NT2/D1 (cell line): ENCODE measurements at regions not wholly inside any gene's neighbourhood (a gene's known extent, or its start where the extent isn't known, plus 50 kb on each side); places are given as distances from the start of the nearest gene placed in this dataset.

Experiments
- YY1 ChIP-seq: IDR thresholded peaks from 2 replicates; pipeline ENCODE4 v1.6.1; 2011; ENCODE audit not compliant: insufficient read length, insufficient read depth
- ZNF274 ChIP-seq: IDR thresholded peaks from 2 replicates; pipeline ENCODE4 v1.6.1; 2011; ENCODE audit warnings: mild to moderate bottlenecking, low read depth, low read length

DNA sequence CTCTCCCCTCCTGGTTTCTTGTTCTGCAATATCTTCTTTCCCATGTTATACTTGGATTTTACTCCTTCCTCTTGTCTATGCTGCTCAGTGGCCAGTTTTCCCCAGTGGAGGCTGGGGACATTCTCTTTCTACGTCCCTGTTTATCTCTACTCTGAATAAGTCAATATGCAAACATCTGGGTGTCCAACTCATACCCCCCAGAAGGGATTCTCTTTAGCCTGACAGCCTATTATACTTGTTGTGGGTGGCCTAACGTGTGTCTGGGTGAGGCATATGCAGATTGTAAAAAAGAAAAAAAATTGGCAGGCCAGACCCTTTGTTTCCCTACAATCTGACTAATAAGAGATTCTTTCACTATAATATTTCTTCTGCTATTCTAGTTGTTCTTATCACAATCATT lies 134.2 kb upstream of the MAF start:
- TF ChIP-seq YY1 (no peak), ZNF274 (no peak)
